Testis (tissue), 2 donors: ENCODE measurements at regions not wholly inside any gene's neighbourhood (a gene's known extent, or its start where the extent isn't known, plus 50 kb on each side); places are given as distances from the start of the nearest gene placed in this dataset.

Experiments
- DNase-seq: peaks from one replicate; pipeline ENCODE4 v3.0.0-alpha.2; 2019
- H3K27ac ChIP-seq, 2 donors: fragments of 200-600 bp; sonication (generic); one replicate each; pipeline ENCODE4 v1.5.1; 2019
- H3K27me3 ChIP-seq: fragments of 200-600 bp; sonication (generic); one replicate; pipeline ENCODE4 v1.5.1; 2019
- H3K36me3 ChIP-seq: fragments of 200-600 bp; sonication (generic); one replicate; pipeline ENCODE4 v1.5.1; 2017; ENCODE audit warnings: low read depth; ENCODE audit errors: missing control alignments
- H3K4me1 ChIP-seq: fragments of 200-600 bp; sonication (generic); one replicate; pipeline ENCODE4 v1.5.1; 2019
- H3K4me3 ChIP-seq, 2 donors: fragments of 200-600 bp; sonication (generic); one replicate each; pipeline ENCODE4 v1.5.1; 2017 to 2019
- H3K9me3 ChIP-seq: fragments of 200-600 bp; sonication (generic); one replicate; pipeline ENCODE4 v1.5.1; 2017
- POLR2A ChIP-seq: fragments of 450-650 bp; IDR thresholded peaks from one replicate; pipeline ENCODE4 v1.6.1; 2017; ENCODE audit warnings: antibody characterized with exemption, mild to moderate bottlenecking, moderate library complexity
- WGBS, 2 donors: methylation state at CpG; one replicate each; pipeline ENCODE4 v1.1.5; 2018; 5-methylcytosine and 5-hydroxymethylcytosine counted together
- intact Hi-C: fragments of 100-400 bp; cut with DNase I; formaldehyde crosslinking; loops from one replicate; pipeline ENCODE4 v1.15.1; 2023; ENCODE audit warnings: low total_unique reads
- TF ChIP-seq, protein P1 (sequence below), 3 experiments: fragments of 450-650 bp in 2 of 3; fragments of 200-600 bp in 1 of 3; sonication (generic) in 1 of 3; IDR thresholded peaks; one replicate each; pipeline ENCODE4 v1.5.1; 2016 to 2019; ENCODE audit warnings: antibody characterized with exemption in 3 of 3, mild to moderate bottlenecking in 2 of 3, moderate library complexity in 1 of 3

DNA sequence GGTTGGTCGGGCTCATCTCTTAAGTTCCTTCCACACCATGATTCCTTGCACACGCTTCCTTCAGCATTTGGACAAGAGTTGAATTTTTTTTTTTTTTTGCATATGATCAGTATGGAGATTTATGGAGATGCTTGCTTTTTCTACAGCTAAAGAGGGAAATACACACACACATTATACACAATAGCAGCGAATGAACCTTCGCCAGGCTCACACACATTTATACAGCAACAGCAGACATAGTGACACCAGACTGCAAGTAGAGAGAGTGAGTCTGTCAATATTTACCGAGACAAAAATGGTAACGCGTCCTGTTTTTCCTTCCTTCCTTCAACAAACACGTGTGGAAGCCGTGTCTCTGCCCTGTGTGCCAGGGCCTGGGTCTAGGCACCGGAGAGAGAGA is 897.9 kb downstream of the BCL11B start:
- H3K27me3 ChIP-seq: no peaks in the 10 kb centered on the region
- H3K27ac ChIP-seq: no peak overlapping the region
- no peaks in the 10 kb centered on the region for H3K4me1 ChIP-seq
- no peak overlapping the region for H3K4me3 ChIP-seq
- WGBS, 2 donors: 74 to 78% methylated on average over 10 of the region's 10 CpGs
- intact Hi-C loops: no loop called here
- no peak for DNase-seq
- no peak for TF ChIP-seq POLR2A
- TF ChIP-seq, protein P1, sequence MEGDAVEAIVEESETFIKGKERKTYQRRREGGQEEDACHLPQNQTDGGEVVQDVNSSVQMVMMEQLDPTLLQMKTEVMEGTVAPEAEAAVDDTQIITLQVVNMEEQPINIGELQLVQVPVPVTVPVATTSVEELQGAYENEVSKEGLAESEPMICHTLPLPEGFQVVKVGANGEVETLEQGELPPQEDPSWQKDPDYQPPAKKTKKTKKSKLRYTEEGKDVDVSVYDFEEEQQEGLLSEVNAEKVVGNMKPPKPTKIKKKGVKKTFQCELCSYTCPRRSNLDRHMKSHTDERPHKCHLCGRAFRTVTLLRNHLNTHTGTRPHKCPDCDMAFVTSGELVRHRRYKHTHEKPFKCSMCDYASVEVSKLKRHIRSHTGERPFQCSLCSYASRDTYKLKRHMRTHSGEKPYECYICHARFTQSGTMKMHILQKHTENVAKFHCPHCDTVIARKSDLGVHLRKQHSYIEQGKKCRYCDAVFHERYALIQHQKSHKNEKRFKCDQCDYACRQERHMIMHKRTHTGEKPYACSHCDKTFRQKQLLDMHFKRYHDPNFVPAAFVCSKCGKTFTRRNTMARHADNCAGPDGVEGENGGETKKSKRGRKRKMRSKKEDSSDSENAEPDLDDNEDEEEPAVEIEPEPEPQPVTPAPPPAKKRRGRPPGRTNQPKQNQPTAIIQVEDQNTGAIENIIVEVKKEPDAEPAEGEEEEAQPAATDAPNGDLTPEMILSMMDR (IDR thresholded peaks at IDR 0.05): no peak
- H3K36me3 ChIP-seq: no peaks in the 10 kb centered on the region
- H3K9me3 ChIP-seq: no peaks in the 10 kb centered on the region

DNA sequence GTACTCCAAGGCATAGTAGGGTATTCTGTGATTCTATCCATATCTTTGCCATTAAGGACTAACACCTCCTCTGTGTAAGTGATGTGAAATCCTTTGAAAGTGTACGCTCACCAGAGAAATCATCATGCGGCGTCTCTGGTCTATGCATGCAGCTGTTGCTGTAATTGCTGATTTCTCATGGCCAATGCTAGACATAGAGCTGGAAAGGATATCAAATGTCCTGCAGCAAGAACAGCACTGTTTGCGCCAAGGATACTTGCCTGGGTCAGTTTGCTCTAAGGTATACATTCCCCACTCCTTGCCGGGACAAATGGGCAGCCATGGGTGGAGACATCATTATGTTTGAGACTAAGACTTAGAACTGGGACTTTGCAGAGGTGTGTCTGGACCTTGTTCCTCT is 896.4 kb downstream of the BCL11B start:
- Histone ChIP-seq H3K27me3 (no peaks in the 10 kb centered on the region), H3K4me1 (no peaks in the 10 kb centered on the region), H3K27ac (no peak overlapping the region), H3K9me3 (no peaks in the 10 kb centered on the region), H3K4me3 (no peak overlapping the region), H3K36me3 (no peaks in the 10 kb centered on the region)
- DNase-seq: no peak
- TF ChIP-seq, protein P1 (IDR thresholded peaks at IDR 0.05): no peak
- TF ChIP-seq POLR2A: no peak
- WGBS, 2 donors: 91 to 98% methylated on average over 5 of the region's 5 CpGs
- intact Hi-C loops: no loop called here

DNA sequence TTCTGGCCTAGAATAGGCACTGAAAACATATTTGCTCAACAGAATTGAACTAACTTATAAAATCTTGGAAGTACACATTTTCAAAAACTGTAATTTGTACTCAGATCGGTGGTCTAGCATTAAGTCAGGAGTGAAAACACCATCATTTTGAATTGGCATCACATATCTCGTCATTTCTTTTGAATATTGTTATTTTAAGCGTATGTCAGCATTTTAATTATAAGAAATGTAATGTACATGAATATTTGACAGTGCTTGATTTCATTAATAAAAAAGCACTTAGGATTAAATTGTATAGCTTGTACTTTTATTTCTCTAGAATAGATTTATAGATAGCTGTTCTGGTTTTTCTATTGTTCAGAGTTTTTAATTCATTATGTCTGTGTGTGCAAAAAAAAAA is 892.2 kb downstream of the BCL11B start:
- H3K4me3 ChIP-seq: no peak overlapping the region
- H3K4me1 ChIP-seq: no peaks in the 10 kb centered on the region
- H3K27me3 ChIP-seq: no peaks in the 10 kb centered on the region
- no peak for TF ChIP-seq POLR2A
- DNase-seq: no peak
- intact Hi-C loops: no loop called here
- H3K9me3 ChIP-seq: no peaks in the 10 kb centered on the region
- H3K36me3 ChIP-seq: no peaks in the 10 kb centered on the region
- 62 to 79% methylated on average over 3 of the region's 3 CpGs for WGBS, 2 donors
- H3K27ac ChIP-seq: no peak overlapping the region

DNA sequence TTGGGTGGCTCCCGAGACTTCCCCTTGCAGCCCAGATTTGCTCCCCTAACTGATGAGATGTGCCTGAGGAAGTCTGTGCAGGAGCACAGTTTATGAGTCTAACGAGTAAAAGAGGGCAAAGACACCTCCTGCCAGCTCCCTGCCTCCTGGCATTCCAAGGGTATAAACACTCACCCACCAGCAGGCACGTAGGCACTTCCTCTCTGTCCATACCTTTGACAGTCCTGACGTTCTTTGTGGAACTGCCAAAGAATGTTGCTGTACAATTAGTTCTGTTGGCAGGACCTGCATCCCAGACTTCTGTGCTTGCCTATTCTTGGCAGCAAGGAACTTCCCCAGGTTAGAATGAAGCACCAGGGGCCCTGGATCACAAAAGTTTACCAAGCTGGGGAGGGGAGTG is 889.3 kb downstream of the BCL11B start:
- Histone ChIP-seq H3K27ac (no peak overlapping the region), H3K36me3 (no peaks in the 10 kb centered on the region), H3K4me3 (no peak overlapping the region), H3K4me1 (no peaks in the 10 kb centered on the region), H3K27me3 (no peaks in the 10 kb centered on the region), H3K9me3 (no peaks in the 10 kb centered on the region)
- 87 to 90% methylated on average over 4 of the region's 4 CpGs for WGBS, 2 donors
- intact Hi-C loops: no loop called here
- DNase-seq: no peak
- no peak for TF ChIP-seq POLR2A
- TF ChIP-seq, protein P1 (IDR thresholded peaks at IDR 0.05): no peak

DNA sequence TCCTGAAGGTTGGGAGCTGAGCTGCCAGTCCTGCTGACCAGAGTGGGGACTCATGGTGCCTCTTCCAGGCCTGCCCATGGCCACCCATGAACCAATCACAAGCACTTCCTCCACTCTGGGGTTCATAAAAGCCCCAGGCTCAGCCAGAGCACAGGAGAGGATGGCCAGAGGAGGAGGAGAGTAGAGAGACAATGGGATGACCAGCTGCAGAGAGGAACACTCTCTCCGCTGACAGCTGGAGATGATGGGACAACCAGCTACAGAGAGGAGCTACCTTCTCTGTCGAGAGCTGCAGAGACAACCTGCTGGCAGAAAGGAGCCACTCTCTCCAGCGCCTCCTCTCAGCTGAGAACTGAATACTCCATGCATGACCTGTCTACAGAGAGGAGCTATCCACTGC is 886.1 kb downstream of the BCL11B start:
- intact Hi-C loops: no loop called here
- WGBS, 2 donors: 90 to 95% methylated on average over 3 of the region's 3 CpGs
- H3K36me3 ChIP-seq: no peaks in the 10 kb centered on the region

More for the DNA sequence above, 886.1 kb downstream of the BCL11B start:
- H3K4me1 ChIP-seq: no peaks in the 10 kb centered on the region
- H3K27me3 ChIP-seq: no peaks in the 10 kb centered on the region
- H3K4me3 ChIP-seq: no peak overlapping the region
- no peak overlapping the region for H3K27ac ChIP-seq
- DNase-seq: no peak
- H3K9me3 ChIP-seq: no peaks in the 10 kb centered on the region
- TF ChIP-seq, protein P1 (IDR thresholded peaks at IDR 0.05): no peak
- no peak for TF ChIP-seq POLR2A
